ENCODE measurements at regions not wholly inside any gene's neighbourhood (a gene's known extent, or its start where the extent isn't known, plus 50 kb on each side); places are given as distances from the start of the nearest gene placed in this dataset.

- no peak overlapping the region for H3K27ac Mint-ChIP-seq (ENCODE audit: low read depth)
- ATAC-seq (replicated peaks; ENCODE audit: extremely low read depth, poor library complexity, severe bottlenecking) (no peak), DNase-seq (ENCODE audit: low spot score in 2 of 2) (no peak)
- H3K27me3 Mint-ChIP-seq: no peaks in the 10 kb centered on the region
- H3K9me3 Mint-ChIP-seq: peaks cover 14% of the 10 kb centered on the region
- H3K4me1 Mint-ChIP-seq: no peaks in the 10 kb centered on the region
- H3K4me3 Mint-ChIP-seq: no peak overlapping the region
- H3K36me3 Mint-ChIP-seq (ENCODE audit: insufficient read depth): peaks cover 2% of the 10 kb centered on the region
Measured at GRCh38 chr1:96076589-96076988, 645.0 kb upstream of the PTBP2 start.

- H3K36me3 Mint-ChIP-seq (ENCODE audit: insufficient read depth): peaks cover 2% of the 10 kb centered on the region
- ATAC-seq (replicated peaks; ENCODE audit: extremely low read depth, poor library complexity, severe bottlenecking) (no peak), DNase-seq (ENCODE audit: low spot score in 2 of 2) (no peak)
- no peak overlapping the region for H3K27ac Mint-ChIP-seq (ENCODE audit: low read depth)
- no peaks in the 10 kb centered on the region for H3K27me3 Mint-ChIP-seq
- H3K9me3 Mint-ChIP-seq: peaks cover 15% of the 10 kb centered on the region
- no peaks in the 10 kb centered on the region for H3K4me1 Mint-ChIP-seq
- H3K4me3 Mint-ChIP-seq: no peak overlapping the region
Measured at GRCh38 chr1:96079581-96079980, 642.0 kb upstream of the PTBP2 start.

GRCh38 chr1:96080925-96081324 is 640.7 kb upstream of the PTBP2 start:
- no peak for ATAC-seq (replicated peaks; ENCODE audit: extremely low read depth, poor library complexity, severe bottlenecking)
- H3K36me3 Mint-ChIP-seq (ENCODE audit: insufficient read depth): peaks cover 2% of the 10 kb centered on the region
- no peak for DNase-seq (ENCODE audit: low spot score in 2 of 2)
- H3K27ac Mint-ChIP-seq (ENCODE audit: low read depth): no peak overlapping the region
- H3K4me1 Mint-ChIP-seq: no peaks in the 10 kb centered on the region
- H3K4me3 Mint-ChIP-seq: no peak overlapping the region
- H3K9me3 Mint-ChIP-seq: peaks cover 15% of the 10 kb centered on the region
- H3K27me3 Mint-ChIP-seq: no peaks in the 10 kb centered on the region

- ATAC-seq (replicated peaks; ENCODE audit: extremely low read depth, poor library complexity, severe bottlenecking) (no peak), DNase-seq (ENCODE audit: low spot score in 2 of 2) (no peak)
- no peak overlapping the region for H3K4me3 Mint-ChIP-seq
- no peaks in the 10 kb centered on the region for H3K36me3 Mint-ChIP-seq (ENCODE audit: insufficient read depth)
- H3K9me3 Mint-ChIP-seq: peaks cover 5% of the 10 kb centered on the region
- no peaks in the 10 kb centered on the region for H3K4me1 Mint-ChIP-seq
- no peaks in the 10 kb centered on the region for H3K27me3 Mint-ChIP-seq
- no peak overlapping the region for H3K27ac Mint-ChIP-seq (ENCODE audit: low read depth)
Measured at GRCh38 chr1:96087719-96088118, 633.9 kb upstream of the PTBP2 start.

GRCh38 chr1:96090134-96090533 is 631.5 kb upstream of the PTBP2 start:
- H3K9me3 Mint-ChIP-seq: peaks cover 5% of the 10 kb centered on the region
- ATAC-seq (replicated peaks; ENCODE audit: extremely low read depth, poor library complexity, severe bottlenecking) (no peak), DNase-seq (ENCODE audit: low spot score in 2 of 2) (no peak)
- no peaks in the 10 kb centered on the region for H3K36me3 Mint-ChIP-seq (ENCODE audit: insufficient read depth)
- H3K4me1 Mint-ChIP-seq: no peaks in the 10 kb centered on the region
- H3K27me3 Mint-ChIP-seq: no peaks in the 10 kb centered on the region
- no peak overlapping the region for H3K4me3 Mint-ChIP-seq
- H3K27ac Mint-ChIP-seq (ENCODE audit: low read depth): no peak overlapping the region

- no peak for ATAC-seq (replicated peaks; ENCODE audit: extremely low read depth, poor library complexity, severe bottlenecking)
- no peak for DNase-seq (ENCODE audit: low spot score in 2 of 2)
- no peaks in the 10 kb centered on the region for H3K4me1 Mint-ChIP-seq
- peaks cover 8% of the 10 kb centered on the region for H3K9me3 Mint-ChIP-seq
- no peaks in the 10 kb centered on the region for H3K27me3 Mint-ChIP-seq
- H3K36me3 Mint-ChIP-seq (ENCODE audit: insufficient read depth): no peaks in the 10 kb centered on the region
- H3K27ac Mint-ChIP-seq (ENCODE audit: low read depth): no peak overlapping the region
- no peak overlapping the region for H3K4me3 Mint-ChIP-seq
Measured at GRCh38 chr1:96095849-96096612, 625.6 kb upstream of the PTBP2 start.

GRCh38 chr1:96096613-96097321 is 624.8 kb upstream of the PTBP2 start:
- H3K27me3 Mint-ChIP-seq: no peaks in the 10 kb centered on the region
- no peaks in the 10 kb centered on the region for H3K36me3 Mint-ChIP-seq (ENCODE audit: insufficient read depth)
- no peak for DNase-seq (ENCODE audit: low spot score in 2 of 2)
- no peak overlapping the region for H3K4me3 Mint-ChIP-seq
- H3K9me3 Mint-ChIP-seq: peaks cover 9% of the 10 kb centered on the region
- H3K4me1 Mint-ChIP-seq: no peaks in the 10 kb centered on the region
- no peak overlapping the region for H3K27ac Mint-ChIP-seq (ENCODE audit: low read depth)
- ATAC-seq (replicated peaks; ENCODE audit: extremely low read depth, poor library complexity, severe bottlenecking): no peak

GRCh38 chr1:96104506-96104905 is 617.1 kb upstream of the PTBP2 start:
- no peak for DNase-seq (ENCODE audit: low spot score in 2 of 2)
- H3K4me3 Mint-ChIP-seq: no peak overlapping the region
- H3K27me3 Mint-ChIP-seq: no peaks in the 10 kb centered on the region
- no peak for ATAC-seq (replicated peaks; ENCODE audit: extremely low read depth, poor library complexity, severe bottlenecking)
- H3K9me3 Mint-ChIP-seq: peaks cover 9% of the 10 kb centered on the region
- H3K4me1 Mint-ChIP-seq: no peaks in the 10 kb centered on the region
- H3K27ac Mint-ChIP-seq (ENCODE audit: low read depth): no peak overlapping the region
- H3K36me3 Mint-ChIP-seq (ENCODE audit: insufficient read depth): no peaks in the 10 kb centered on the region

GRCh38 chr1:96104906-96105305 is 616.7 kb upstream of the PTBP2 start:
- DNase-seq (ENCODE audit: low spot score in 2 of 2) (no peak), ATAC-seq (replicated peaks; ENCODE audit: extremely low read depth, poor library complexity, severe bottlenecking) (no peak)
- Mint-ChIP-seq H3K9me3 (peaks cover 9% of the 10 kb centered on the region), H3K36me3 (ENCODE audit: insufficient read depth) (no peaks in the 10 kb centered on the region), H3K27me3 (no peaks in the 10 kb centered on the region), H3K27ac (ENCODE audit: low read depth) (no peak overlapping the region), H3K4me3 (no peak overlapping the region), H3K4me1 (no peaks in the 10 kb centered on the region)

- Mint-ChIP-seq H3K27ac (ENCODE audit: low read depth) (no peak overlapping the region), H3K4me1 (no peaks in the 10 kb centered on the region), H3K27me3 (no peaks in the 10 kb centered on the region), H3K9me3 (peaks cover 11% of the 10 kb centered on the region), H3K36me3 (ENCODE audit: insufficient read depth) (no peaks in the 10 kb centered on the region), H3K4me3 (no peak overlapping the region)
- ATAC-seq (replicated peaks; ENCODE audit: extremely low read depth, poor library complexity, severe bottlenecking) (no peak), DNase-seq (ENCODE audit: low spot score in 2 of 2) (no peak)
Measured at GRCh38 chr1:96116731-96117130, 604.9 kb upstream of the PTBP2 start.

GRCh38 chr1:96130432-96130831 is 591.2 kb upstream of the PTBP2 start:
- H3K27ac Mint-ChIP-seq (ENCODE audit: low read depth): no peak overlapping the region
- no peaks in the 10 kb centered on the region for H3K36me3 Mint-ChIP-seq (ENCODE audit: insufficient read depth)
- no peaks in the 10 kb centered on the region for H3K27me3 Mint-ChIP-seq

GRCh38 chr1:96144636-96145035 is 576.9 kb upstream of the PTBP2 start:
- Mint-ChIP-seq H3K4me3 (no peak overlapping the region), H3K9me3 (peaks cover 7% of the 10 kb centered on the region), H3K27me3 (no peaks in the 10 kb centered on the region), H3K36me3 (ENCODE audit: insufficient read depth) (no peaks in the 10 kb centered on the region), H3K4me1 (no peaks in the 10 kb centered on the region), H3K27ac (ENCODE audit: low read depth) (no peak overlapping the region)
- no peak for DNase-seq (ENCODE audit: low spot score in 2 of 2)
- ATAC-seq (replicated peaks; ENCODE audit: extremely low read depth, poor library complexity, severe bottlenecking): no peak

More at GRCh38 chr1:96130432-96130831, 591.2 kb upstream of the PTBP2 start:
- Mint-ChIP-seq H3K4me3 (no peak overlapping the region), H3K9me3 (peaks cover 5% of the 10 kb centered on the region), H3K4me1 (no peaks in the 10 kb centered on the region)
- no peak for DNase-seq (ENCODE audit: low spot score in 2 of 2)
- ATAC-seq (replicated peaks; ENCODE audit: extremely low read depth, poor library complexity, severe bottlenecking): no peak

- no peak for DNase-seq (ENCODE audit: low spot score in 2 of 2)
Measured at GRCh38 chr1:96145492-96145891, 576.1 kb upstream of the PTBP2 start.

More at GRCh38 chr1:96145492-96145891, 576.1 kb upstream of the PTBP2 start:
- no peak overlapping the region for H3K27ac Mint-ChIP-seq (ENCODE audit: low read depth)
- no peaks in the 10 kb centered on the region for H3K36me3 Mint-ChIP-seq (ENCODE audit: insufficient read depth)
- H3K4me3 Mint-ChIP-seq: no peak overlapping the region
- no peak for ATAC-seq (replicated peaks; ENCODE audit: extremely low read depth, poor library complexity, severe bottlenecking)
- no peaks in the 10 kb centered on the region for H3K27me3 Mint-ChIP-seq
- H3K4me1 Mint-ChIP-seq: no peaks in the 10 kb centered on the region
- peaks cover 7% of the 10 kb centered on the region for H3K9me3 Mint-ChIP-seq
